Endothelial cell (in vitro differentiated cells): ENCODE measurements at regions not wholly inside any gene's neighbourhood (a gene's known extent, or its start where the extent isn't known, plus 50 kb on each side); places are given as distances from the start of the nearest gene placed in this dataset.

Experiments used
- DNase-seq: peaks from one replicate; pipeline ENCODE4 v3.0.0; 2021; ENCODE audit warnings: low spot score
- H3K27ac Mint-ChIP-seq: one replicate; pipeline ENCODE4 v1.8.0; 2021; ENCODE audit warnings: mixed read lengths, inconsistent platforms; ENCODE audit not compliant: unreplicated experiment
- H3K27me3 Mint-ChIP-seq: one replicate; pipeline ENCODE4 v1.8.0; 2021; ENCODE audit warnings: mild to moderate bottlenecking, moderate library complexity, mixed read lengths, inconsistent platforms; ENCODE audit not compliant: unreplicated experiment
- H3K36me3 Mint-ChIP-seq: one replicate; pipeline ENCODE4 v1.8.0; 2021; ENCODE audit warnings: mild to moderate bottlenecking, low read depth, mixed read lengths, inconsistent platforms; ENCODE audit not compliant: unreplicated experiment
- H3K4me1 Mint-ChIP-seq: one replicate; pipeline ENCODE4 v1.8.0; 2021; ENCODE audit warnings: mild to moderate bottlenecking, mixed read lengths, inconsistent platforms; ENCODE audit not compliant: unreplicated experiment
- H3K4me3 Mint-ChIP-seq: one replicate; pipeline ENCODE4 v1.8.0; 2021; ENCODE audit warnings: mild to moderate bottlenecking, mixed read lengths, inconsistent platforms; ENCODE audit not compliant: unreplicated experiment
- H3K9me3 Mint-ChIP-seq: one replicate; pipeline ENCODE4 v1.8.0; 2021; ENCODE audit warnings: mixed read lengths, inconsistent platforms; ENCODE audit not compliant: unreplicated experiment
- CTCF ChIP-seq: fragments of 200-600 bp; sonication (generic); IDR thresholded peaks from one replicate; pipeline ENCODE4 v1.5.0; 2021; ENCODE audit warnings: antibody characterized with exemption; ENCODE audit not compliant: unreplicated experiment

- Mint-ChIP-seq H3K4me1 (no peaks in the 10 kb centered on the region), H3K27ac (no peak overlapping the region), H3K4me3 (no peak overlapping the region), H3K27me3 (no peaks in the 10 kb centered on the region), H3K9me3 (peaks cover 4% of the 10 kb centered on the region), H3K36me3 (no peaks in the 10 kb centered on the region)
- DNase-seq, result no peak
- TF ChIP-seq CTCF, result no peak
Measured at GRCh38 chr13:70889163-70889562, 780.9 kb upstream of the KLHL1 start.

DNA sequence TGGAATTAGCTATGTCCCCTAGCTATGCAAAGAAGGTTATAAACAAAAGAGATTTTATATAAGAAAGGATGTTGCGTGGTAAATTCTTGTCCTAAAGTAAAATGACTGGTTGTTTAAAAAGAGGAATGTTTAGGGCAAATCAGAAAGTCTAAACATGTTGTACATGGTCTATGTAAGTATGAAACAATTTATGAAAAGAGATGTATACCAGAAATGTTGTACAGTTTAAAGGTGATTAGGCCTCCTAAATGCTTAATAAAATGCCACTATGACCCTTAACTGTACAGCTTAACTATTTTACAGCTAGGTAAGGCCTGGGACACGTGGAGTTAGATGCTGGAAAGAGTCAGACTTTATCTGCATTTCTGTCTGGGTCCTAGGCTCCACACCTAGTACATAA lies 775.9 kb upstream of the KLHL1 start:
- Mint-ChIP-seq H3K4me1 (no peaks in the 10 kb centered on the region), H3K9me3 (peaks cover 4% of the 10 kb centered on the region), H3K27ac (no peak overlapping the region), H3K4me3 (no peak overlapping the region), H3K36me3 (no peaks in the 10 kb centered on the region), H3K27me3 (no peaks in the 10 kb centered on the region)
- no peak for TF ChIP-seq CTCF
- DNase-seq, result no peak

DNA sequence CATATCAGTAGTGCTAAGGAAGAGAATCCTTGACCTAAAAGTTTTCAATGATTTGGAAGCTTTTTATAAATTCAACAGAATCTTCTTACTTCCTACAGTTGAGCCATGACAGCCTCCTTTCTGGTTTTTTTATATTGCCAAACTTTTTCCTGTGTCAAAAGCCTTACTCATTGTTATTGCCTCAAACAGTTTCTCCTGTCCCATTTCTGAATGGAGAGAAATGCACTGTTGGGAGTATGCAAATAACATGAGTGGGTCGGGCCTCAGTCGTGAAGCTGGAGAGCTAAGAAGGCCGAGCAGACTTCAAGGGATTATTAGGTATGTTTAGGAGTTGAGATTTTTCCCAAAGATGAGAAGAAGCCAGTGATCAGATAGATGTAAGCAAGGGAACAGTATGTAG lies 766.4 kb upstream of the KLHL1 start:
- TF ChIP-seq CTCF, result no peak
- Mint-ChIP-seq H3K27ac (no peak overlapping the region), H3K4me1 (no peaks in the 10 kb centered on the region), H3K9me3 (no peaks in the 10 kb centered on the region), H3K4me3 (no peak overlapping the region), H3K36me3 (no peaks in the 10 kb centered on the region), H3K27me3 (peaks cover 2% of the 10 kb centered on the region)
- no peak for DNase-seq

GRCh38 chr13:70864731-70865130 lies 756.5 kb upstream of the KLHL1 start:
- TF ChIP-seq CTCF, result no peak
- peaks cover 1% of the 10 kb centered on the region for H3K27me3 Mint-ChIP-seq
- no peak overlapping the region for H3K4me3 Mint-ChIP-seq
- no peaks in the 10 kb centered on the region for H3K9me3 Mint-ChIP-seq
- DNase-seq, result no peak
- no peaks in the 10 kb centered on the region for H3K4me1 Mint-ChIP-seq
- H3K27ac Mint-ChIP-seq, result no peak overlapping the region
- H3K36me3 Mint-ChIP-seq, result no peaks in the 10 kb centered on the region

DNA sequence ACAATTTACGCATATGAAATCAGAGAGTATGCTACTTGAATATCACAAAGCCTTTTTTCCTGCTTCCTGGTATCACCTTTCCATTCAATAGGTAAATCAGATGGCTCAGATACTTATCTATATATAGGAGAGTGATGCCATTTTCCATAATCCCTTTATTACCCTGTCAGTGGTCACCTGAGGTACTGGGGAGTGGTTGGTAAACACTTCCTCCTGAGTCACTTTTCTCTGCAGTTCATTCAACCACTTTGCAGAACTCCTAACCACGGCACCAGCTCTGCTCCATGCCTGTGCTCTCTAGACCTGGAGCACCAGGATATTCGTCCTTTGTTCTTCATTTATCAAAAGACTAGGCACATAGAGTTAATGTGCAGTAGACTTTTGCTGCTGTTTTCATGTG lies 748.5 kb upstream of the KLHL1 start:
- no peaks in the 10 kb centered on the region for H3K36me3 Mint-ChIP-seq
- H3K4me1 Mint-ChIP-seq, result no peaks in the 10 kb centered on the region
- no peaks in the 10 kb centered on the region for H3K9me3 Mint-ChIP-seq
- no peak overlapping the region for H3K27ac Mint-ChIP-seq
- peaks cover 1% of the 10 kb centered on the region for H3K27me3 Mint-ChIP-seq
- H3K4me3 Mint-ChIP-seq, result no peak overlapping the region
- DNase-seq, result no peak
- no peak for TF ChIP-seq CTCF
